Omental fat pad (tissue), 3 donors: ENCODE measurements at regions not wholly inside any gene's neighbourhood (a gene's known extent, or its start where the extent isn't known, plus 50 kb on each side); places are given as distances from the start of the nearest gene placed in this dataset.
"Not testable (repeated sequence)": the region's sequence is repeated elsewhere in the genome, so short reads cannot be mapped to it uniquely, and the experiment has no call there.

ENCODE experiments used
- ATAC-seq: fragments of 150-250 bp; one replicate; pipeline ENCODE4 v1.9.1; 2016; ENCODE audit warnings: mild to moderate bottlenecking, moderate library complexity; ENCODE audit not compliant: low FRiP score
- DNase-seq: peaks from one replicate; pipeline ENCODE4 v3.0.0-alpha.2; 2019; ENCODE audit warnings: low spot score
- TF ChIP-seq, protein P1 (sequence below), 3 donors: fragments of 450-650 bp; IDR thresholded peaks; one replicate each; pipeline ENCODE4 v1.5.1; 2016 to 2017; ENCODE audit warnings: antibody characterized with exemption in 3 of 3, mild to moderate bottlenecking in 3 of 3, moderate library complexity in 2 of 3

GRCh38 chr10:42898037-42898960 is 115.7 kb downstream of the BMS1 start:
- TF ChIP-seq, protein P1, sequence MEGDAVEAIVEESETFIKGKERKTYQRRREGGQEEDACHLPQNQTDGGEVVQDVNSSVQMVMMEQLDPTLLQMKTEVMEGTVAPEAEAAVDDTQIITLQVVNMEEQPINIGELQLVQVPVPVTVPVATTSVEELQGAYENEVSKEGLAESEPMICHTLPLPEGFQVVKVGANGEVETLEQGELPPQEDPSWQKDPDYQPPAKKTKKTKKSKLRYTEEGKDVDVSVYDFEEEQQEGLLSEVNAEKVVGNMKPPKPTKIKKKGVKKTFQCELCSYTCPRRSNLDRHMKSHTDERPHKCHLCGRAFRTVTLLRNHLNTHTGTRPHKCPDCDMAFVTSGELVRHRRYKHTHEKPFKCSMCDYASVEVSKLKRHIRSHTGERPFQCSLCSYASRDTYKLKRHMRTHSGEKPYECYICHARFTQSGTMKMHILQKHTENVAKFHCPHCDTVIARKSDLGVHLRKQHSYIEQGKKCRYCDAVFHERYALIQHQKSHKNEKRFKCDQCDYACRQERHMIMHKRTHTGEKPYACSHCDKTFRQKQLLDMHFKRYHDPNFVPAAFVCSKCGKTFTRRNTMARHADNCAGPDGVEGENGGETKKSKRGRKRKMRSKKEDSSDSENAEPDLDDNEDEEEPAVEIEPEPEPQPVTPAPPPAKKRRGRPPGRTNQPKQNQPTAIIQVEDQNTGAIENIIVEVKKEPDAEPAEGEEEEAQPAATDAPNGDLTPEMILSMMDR (IDR thresholded peaks at IDR 0.05): no peak
- DNase-seq (no peak), ATAC-seq (no peak)

- no peak for ATAC-seq
- DNase-seq: no peak
- TF ChIP-seq, protein P1 (IDR thresholded peaks at IDR 0.05): no peak
Measured at GRCh38 chr10:42899036-42899435, 116.4 kb downstream of the BMS1 start.

- not testable (repeated sequence) for ATAC-seq, DNase-seq
Measured at GRCh38 chr10:42900346-42900745, 117.8 kb downstream of the BMS1 start.

DNA sequence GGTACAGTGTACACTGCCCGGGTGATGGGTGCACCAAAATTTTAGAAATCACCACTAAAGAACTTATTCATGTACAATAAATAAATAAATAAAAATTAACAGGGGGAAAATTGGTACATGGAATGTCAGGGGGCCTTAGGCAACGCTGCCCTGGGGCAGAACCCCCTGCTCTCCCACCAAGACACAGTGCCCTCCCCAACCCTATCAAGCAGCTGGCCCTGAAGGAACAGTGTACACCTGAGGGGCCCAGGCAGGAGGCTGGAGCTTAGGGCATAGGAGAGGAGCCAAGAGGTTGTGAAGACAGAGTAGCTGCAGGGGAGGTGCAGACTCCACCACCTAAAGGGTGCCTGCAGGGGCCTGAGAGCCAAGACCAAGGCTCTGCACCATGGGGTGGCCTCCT is 128.8 kb downstream of the BMS1 start:
- TF ChIP-seq, protein P1 (IDR thresholded peaks at IDR 0.05): no peak
- DNase-seq (no peak), ATAC-seq (no peak)

DNA sequence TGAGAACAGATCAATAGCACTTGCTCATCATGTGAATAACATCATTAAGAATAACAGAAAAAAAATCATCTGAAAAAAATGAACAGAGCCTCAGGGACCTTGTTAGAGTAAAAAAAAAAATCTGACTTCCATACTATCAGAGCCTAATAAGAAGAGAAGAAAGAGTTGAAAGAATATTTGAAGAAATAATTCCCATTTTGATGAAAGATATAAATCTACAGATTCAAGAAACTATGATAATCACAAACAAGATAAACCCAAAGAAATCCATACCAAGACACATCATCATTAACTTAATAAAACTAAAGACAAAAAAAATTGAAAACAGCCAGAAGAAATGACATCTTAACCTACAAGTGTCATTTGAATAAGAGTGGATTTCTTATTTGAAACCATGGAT is 134.4 kb downstream of the BMS1 start:
- ATAC-seq: no peak
- TF ChIP-seq, protein P1 (IDR thresholded peaks at IDR 0.05): no peak
- no peak for DNase-seq

DNA sequence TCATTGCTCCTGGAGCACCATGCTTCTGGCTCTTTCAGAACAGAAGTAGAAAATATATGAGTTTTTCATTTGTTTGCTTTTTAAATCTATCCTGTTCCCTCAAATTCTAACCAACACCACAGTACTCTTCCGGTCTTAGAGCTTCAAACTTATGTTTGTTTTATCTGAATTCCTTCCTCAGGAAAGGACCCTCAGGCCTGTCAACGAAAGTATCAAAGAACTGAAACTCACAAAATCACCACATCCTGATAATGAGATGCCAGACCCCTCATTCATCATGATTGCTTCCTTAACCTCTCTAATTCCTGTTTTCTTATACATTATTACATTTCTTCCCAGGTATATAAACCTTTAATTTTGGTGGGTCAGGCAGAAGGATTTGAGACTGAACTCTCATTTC is 135.2 kb downstream of the BMS1 start:
- TF ChIP-seq, protein P1 (IDR thresholded peaks at IDR 0.05): no peak
- no peak for ATAC-seq

GRCh38 chr10:42921951-42922350 is 139.4 kb downstream of the BMS1 start:
- DNase-seq (no peak), ATAC-seq (no peak)
- TF ChIP-seq, protein P1 (IDR thresholded peaks at IDR 0.05): no peak

More for the DNA sequence above, 135.2 kb downstream of the BMS1 start:
- DNase-seq: no peak
